Keratinocyte (primary cell): ENCODE measurements at regions not wholly inside any gene's neighbourhood (a gene's known extent, or its start where the extent isn't known, plus 50 kb on each side); places are given as distances from the start of the nearest gene placed in this dataset.

Experiments
- DNase-seq: peaks from one replicate; pipeline ENCODE4 v3.0.0-alpha.2; 2011; ENCODE audit warnings: low read depth, missing footprints, low spot score
- FAIRE-seq: peaks from 2 replicates; lab custom pipeline; 2011; peaks lifted over from hg19 to GRCh38; lab: Jason Lieb, UNC
- H2AFZ ChIP-seq: 2 replicates; pipeline ENCODE4 v1.6.0; 2012; ENCODE audit warnings: low read length, control low read depth, inconsistent platforms; ENCODE audit not compliant: control insufficient read depth
- H3K27ac ChIP-seq: 2 replicates; pipeline ENCODE4 v1.5.1; 2011; ENCODE audit warnings: low read length; ENCODE audit not compliant: control insufficient read depth, insufficient read depth
- H3K27me3 ChIP-seq: 3 replicates; pipeline ENCODE4 v1.6.0; 2011; ENCODE audit warnings: low read length; ENCODE audit not compliant: control insufficient read depth, insufficient read depth; ENCODE audit errors: extremely low read depth
- H3K36me3 ChIP-seq, 2 experiments: 2 replicates in 1 of 2; 3 replicates in 1 of 2; pipeline ENCODE4 v1.5.1; 2011; ENCODE audit warnings: low read length in 2 of 2, mild to moderate bottlenecking in 1 of 2; ENCODE audit not compliant: control insufficient read depth in 2 of 2, insufficient read depth in 2 of 2; ENCODE audit errors: extremely low read depth in 1 of 2
- H3K4me1 ChIP-seq: 3 replicates; pipeline ENCODE4 v1.5.1; 2011; ENCODE audit warnings: low read length; ENCODE audit not compliant: control insufficient read depth, insufficient read depth; ENCODE audit errors: extremely low read depth
- H3K4me2 ChIP-seq: 3 replicates; pipeline ENCODE4 v1.6.0; 2011; ENCODE audit warnings: low read depth, low read length; ENCODE audit not compliant: control insufficient read depth, insufficient read depth; ENCODE audit errors: extremely low read depth
- H3K4me3 ChIP-seq, 3 experiments: fragments of 200-600 bp in 1 of 3; sonication (generic) in 1 of 3; 2 replicates in 2 of 3; 3 replicates in 1 of 3; pipeline ENCODE4 v1.5.1; 2011 to 2016; ENCODE audit warnings: low read length in 3 of 3, mild to moderate bottlenecking in 3 of 3, control low read depth in 2 of 3, inconsistent platforms in 1 of 3, low read depth in 1 of 3, mixed read lengths in 1 of 3, mixed run types in 1 of 3, moderate library complexity in 1 of 3; ENCODE audit not compliant: control insufficient read depth in 2 of 3, insufficient read depth in 2 of 3; ENCODE audit errors: extremely low read depth in 1 of 3
- H3K79me2 ChIP-seq: 2 replicates; pipeline ENCODE4 v1.6.0; 2012; ENCODE audit warnings: low read length; ENCODE audit not compliant: control insufficient read depth, insufficient read depth
- H3K9ac ChIP-seq: 3 replicates; pipeline ENCODE4 v1.6.0; 2011; ENCODE audit warnings: low read length; ENCODE audit not compliant: control insufficient read depth, insufficient read depth; ENCODE audit errors: extremely low read depth
- H3K9me1 ChIP-seq: 3 replicates; pipeline ENCODE4 v1.6.0; 2011; ENCODE audit warnings: low read length; ENCODE audit not compliant: control insufficient read depth, insufficient read depth; ENCODE audit errors: extremely low read depth
- H3K9me3 ChIP-seq: 2 replicates; pipeline ENCODE4 v1.5.1; 2012; ENCODE audit warnings: low read depth, low read length; ENCODE audit not compliant: control insufficient read depth
- H4K20me1 ChIP-seq: 3 replicates; pipeline ENCODE4 v1.6.0; 2011; ENCODE audit warnings: low read length; ENCODE audit not compliant: control insufficient read depth, insufficient read depth; ENCODE audit errors: extremely low read depth
- CTCF ChIP-seq, 3 experiments: IDR thresholded peaks in 1 of 3; conservative IDR thresholded peaks in 1 of 3; optimal IDR thresholded peaks in 1 of 3; 2 replicates in 2 of 3; 3 replicates in 1 of 3; pipeline versions ENCODE3 to v1.5.1; 2011; ENCODE audit warnings: low read length in 3 of 3, mild to moderate bottlenecking in 3 of 3, moderate library complexity in 2 of 3, control low read depth in 1 of 3, inconsistent platforms in 1 of 3; ENCODE audit not compliant: insufficient read depth in 2 of 3; ENCODE audit errors: extremely low read depth in 1 of 3
- EZH2 ChIP-seq: IDR thresholded peaks from one replicate; pipeline ENCODE4 v1.6.1; 2012; ENCODE audit warnings: inconsistent platforms, mild to moderate bottlenecking, low read length, moderate library complexity
- dilution Hi-C: fragments of 300-500 bp; cut with MboI; formaldehyde crosslinking; loops from one replicate; pipeline ENCODE4 v1.7.0; 2020; ENCODE audit warnings: low sequenced_read_pairs; ENCODE audit not compliant: extremely low pct_ligation_motif_present

GRCh38 chr2:21294446-21294845, 170.7 kb downstream of the TDRD15 start:
- no peak for DNase-seq
- H3K27ac ChIP-seq, result no peak overlapping the region
- H3K27me3 ChIP-seq, result no peaks in the 10 kb centered on the region
- no peaks in the 10 kb centered on the region for H3K9me1 ChIP-seq
- no peaks in the 10 kb centered on the region for H3K4me1 ChIP-seq
- H3K36me3 ChIP-seq, result no peaks in the 10 kb centered on the region
- FAIRE-seq, result no peak
- H2AFZ ChIP-seq, result no peak overlapping the region
- H3K9ac ChIP-seq, result no peak overlapping the region
- no peak overlapping the region for H3K4me2 ChIP-seq
- TF ChIP-seq EZH2 (no peak), CTCF (optimal IDR thresholded peaks at IDR 0.05 in 1 of 3, IDR thresholded peaks at IDR 0.05 in 1 of 3, conservative IDR thresholded peaks at IDR 0.05 in 1 of 3; ENCODE audit: extremely low read depth in 1 of 3, insufficient read depth in 2 of 3, low read length in 3 of 3) (no peak)
- H3K9me3 ChIP-seq, result no peaks in the 10 kb centered on the region
- H4K20me1 ChIP-seq, result no peaks in the 10 kb centered on the region
- no peaks in the 10 kb centered on the region for H3K79me2 ChIP-seq
- dilution Hi-C loops, result no loop called here
- H3K4me3 ChIP-seq, result no peak overlapping the region

GRCh38 chr2:21299411-21299810, 175.6 kb downstream of the TDRD15 start:
- Histone ChIP-seq H3K36me3 (no peaks in the 10 kb centered on the region), H3K27ac (no peak overlapping the region), H3K27me3 (no peaks in the 10 kb centered on the region), H3K4me2 (no peak overlapping the region), H4K20me1 (no peaks in the 10 kb centered on the region), H3K79me2 (no peaks in the 10 kb centered on the region), H3K9me1 (no peaks in the 10 kb centered on the region), H2AFZ (no peak overlapping the region), H3K4me1 (no peaks in the 10 kb centered on the region), H3K9me3 (no peaks in the 10 kb centered on the region), H3K4me3 (no peak overlapping the region), H3K9ac (no peak overlapping the region)
- FAIRE-seq (no peak), DNase-seq (no peak)
- no peak for TF ChIP-seq CTCF (optimal IDR thresholded peaks at IDR 0.05 in 1 of 3, IDR thresholded peaks at IDR 0.05 in 1 of 3, conservative IDR thresholded peaks at IDR 0.05 in 1 of 3; ENCODE audit: extremely low read depth in 1 of 3, insufficient read depth in 2 of 3, low read length in 3 of 3)
- TF ChIP-seq EZH2, result no peak
- dilution Hi-C loops, result no loop called here
